GM23248 (cell line): ENCODE measurements at regions not wholly inside any gene's neighbourhood (a gene's known extent, or its start where the extent isn't known, plus 50 kb on each side); places are given as distances from the start of the nearest gene placed in this dataset.

Experiments used
- EZH2 ChIP-seq: fragments of 200-600 bp; sonication (generic); IDR thresholded peaks from 2 replicates; pipeline ENCODE4 v1.6.1; 2018; ENCODE audit warnings: antibody characterized with exemption, mild to moderate bottlenecking; ENCODE audit not compliant: insufficient read depth, poor library complexity, severe bottlenecking
- EZH2phosphoT487 ChIP-seq: fragments of 200-600 bp; sonication (generic); IDR thresholded peaks from 2 replicates; pipeline ENCODE4 v1.6.1; 2018; ENCODE audit warnings: antibody characterized with exemption, moderate library complexity, mild to moderate bottlenecking, low read depth; ENCODE audit not compliant: insufficient read depth

GRCh38 chr1:212226467-212226866, 58.7 kb upstream of the PPP2R5A start:
- TF ChIP-seq EZH2 (no peak), EZH2phosphoT487 (no peak)
